B cell (primary cell): ENCODE measurements at regions not wholly inside any gene's neighbourhood (a gene's known extent, or its start where the extent isn't known, plus 50 kb on each side); places are given as distances from the start of the nearest gene placed in this dataset.

Experiments used
- EZH2 ChIP-seq: IDR thresholded peaks from 2 replicates; pipeline ENCODE4 v1.6.1; 2012; ENCODE audit warnings: borderline replicate concordance, low read depth, mild to moderate bottlenecking, moderate library complexity, low read length; ENCODE audit not compliant: insufficient read depth, poor library complexity, severe bottlenecking
- TF ChIP-seq, protein P1 (sequence below): fragments of 200-600 bp; IDR thresholded peaks from one replicate; pipeline ENCODE4 v1.8.0; 2022; ENCODE audit warnings: antibody characterized with exemption, mild to moderate bottlenecking

GRCh38 chr6:139649128-139649527 lies 274.7 kb upstream of the CITED2 start:
- TF ChIP-seq, protein P1, sequence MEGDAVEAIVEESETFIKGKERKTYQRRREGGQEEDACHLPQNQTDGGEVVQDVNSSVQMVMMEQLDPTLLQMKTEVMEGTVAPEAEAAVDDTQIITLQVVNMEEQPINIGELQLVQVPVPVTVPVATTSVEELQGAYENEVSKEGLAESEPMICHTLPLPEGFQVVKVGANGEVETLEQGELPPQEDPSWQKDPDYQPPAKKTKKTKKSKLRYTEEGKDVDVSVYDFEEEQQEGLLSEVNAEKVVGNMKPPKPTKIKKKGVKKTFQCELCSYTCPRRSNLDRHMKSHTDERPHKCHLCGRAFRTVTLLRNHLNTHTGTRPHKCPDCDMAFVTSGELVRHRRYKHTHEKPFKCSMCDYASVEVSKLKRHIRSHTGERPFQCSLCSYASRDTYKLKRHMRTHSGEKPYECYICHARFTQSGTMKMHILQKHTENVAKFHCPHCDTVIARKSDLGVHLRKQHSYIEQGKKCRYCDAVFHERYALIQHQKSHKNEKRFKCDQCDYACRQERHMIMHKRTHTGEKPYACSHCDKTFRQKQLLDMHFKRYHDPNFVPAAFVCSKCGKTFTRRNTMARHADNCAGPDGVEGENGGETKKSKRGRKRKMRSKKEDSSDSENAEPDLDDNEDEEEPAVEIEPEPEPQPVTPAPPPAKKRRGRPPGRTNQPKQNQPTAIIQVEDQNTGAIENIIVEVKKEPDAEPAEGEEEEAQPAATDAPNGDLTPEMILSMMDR = no peak
- no peak for TF ChIP-seq EZH2
